ENCODE measurements at regions not wholly inside any gene's neighbourhood (a gene's known extent, or its start where the extent isn't known, plus 50 kb on each side); places are given as distances from the start of the nearest gene placed in this dataset.

DNA sequence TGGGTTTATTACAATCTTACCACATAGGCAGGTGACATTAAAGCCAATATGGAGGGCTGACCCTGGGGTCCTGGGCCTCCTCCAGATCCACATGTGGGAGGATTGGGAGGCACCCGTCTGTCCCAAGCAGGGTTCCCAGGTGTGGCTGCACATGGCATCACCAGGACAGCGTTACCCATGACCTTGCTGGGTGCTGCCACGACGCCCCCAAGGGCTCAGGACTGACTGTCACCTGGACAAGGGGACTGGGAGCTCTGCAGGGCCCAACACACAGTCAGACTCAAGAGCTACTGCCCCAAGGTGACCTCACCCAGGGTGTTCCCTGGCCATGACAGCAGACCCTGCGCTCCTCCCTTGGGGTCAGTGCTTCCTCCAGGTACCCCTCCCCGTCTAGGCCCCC lies 437.4 kb upstream of the MYT1L start:
- Mint-ChIP-seq H3K9me3 (peaks cover 63% of the 10 kb centered on the region), H3K4me1 (ENCODE audit: low read depth) (no peaks in the 10 kb centered on the region), H3K36me3 (ENCODE audit: low read depth) (0 out of 2 replicates have a peak, but pooled peaks cover 3% of the 10 kb centered on the region), H3K27ac (no peak overlapping the region), H3K27me3 (ENCODE audit: insufficient read depth) (no peaks in the 10 kb centered on the region), H3K4me3 (no peak overlapping the region)
- TF ChIP-seq, protein P1, sequence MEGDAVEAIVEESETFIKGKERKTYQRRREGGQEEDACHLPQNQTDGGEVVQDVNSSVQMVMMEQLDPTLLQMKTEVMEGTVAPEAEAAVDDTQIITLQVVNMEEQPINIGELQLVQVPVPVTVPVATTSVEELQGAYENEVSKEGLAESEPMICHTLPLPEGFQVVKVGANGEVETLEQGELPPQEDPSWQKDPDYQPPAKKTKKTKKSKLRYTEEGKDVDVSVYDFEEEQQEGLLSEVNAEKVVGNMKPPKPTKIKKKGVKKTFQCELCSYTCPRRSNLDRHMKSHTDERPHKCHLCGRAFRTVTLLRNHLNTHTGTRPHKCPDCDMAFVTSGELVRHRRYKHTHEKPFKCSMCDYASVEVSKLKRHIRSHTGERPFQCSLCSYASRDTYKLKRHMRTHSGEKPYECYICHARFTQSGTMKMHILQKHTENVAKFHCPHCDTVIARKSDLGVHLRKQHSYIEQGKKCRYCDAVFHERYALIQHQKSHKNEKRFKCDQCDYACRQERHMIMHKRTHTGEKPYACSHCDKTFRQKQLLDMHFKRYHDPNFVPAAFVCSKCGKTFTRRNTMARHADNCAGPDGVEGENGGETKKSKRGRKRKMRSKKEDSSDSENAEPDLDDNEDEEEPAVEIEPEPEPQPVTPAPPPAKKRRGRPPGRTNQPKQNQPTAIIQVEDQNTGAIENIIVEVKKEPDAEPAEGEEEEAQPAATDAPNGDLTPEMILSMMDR (IDR thresholded peaks at IDR 0.05): no peak
- DNase-seq: no peak

DNA sequence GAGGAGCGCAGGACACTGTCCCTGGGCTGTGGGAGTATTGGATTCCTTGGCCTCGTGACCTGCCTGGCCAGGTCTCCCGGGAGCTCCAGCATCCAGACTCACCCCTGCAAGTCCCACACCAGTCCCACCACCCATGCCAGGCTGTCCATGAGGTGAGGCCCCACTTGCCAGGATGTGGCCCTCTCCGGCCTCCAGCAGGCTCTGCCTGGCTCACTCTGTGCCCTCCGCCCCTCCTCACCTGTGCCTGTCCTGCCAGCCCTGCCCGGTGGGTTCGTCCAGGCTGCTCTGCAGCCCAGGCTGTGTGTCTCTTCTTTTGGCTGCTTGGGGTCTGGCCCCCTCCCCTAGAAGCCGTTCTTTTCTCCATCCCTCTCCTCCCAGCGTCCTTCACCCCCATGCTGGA lies 436.8 kb upstream of the MYT1L start:
- H3K27me3 Mint-ChIP-seq (ENCODE audit: insufficient read depth): no peaks in the 10 kb centered on the region
- no peak overlapping the region for H3K4me3 Mint-ChIP-seq
- no peaks in the 10 kb centered on the region for H3K4me1 Mint-ChIP-seq (ENCODE audit: low read depth)
- H3K27ac Mint-ChIP-seq: no peak overlapping the region
- DNase-seq: no peak
- TF ChIP-seq, protein P1 (IDR thresholded peaks at IDR 0.05): no peak
- H3K36me3 Mint-ChIP-seq (ENCODE audit: low read depth): 0 out of 2 replicates have a peak, but pooled peaks cover 3% of the 10 kb centered on the region
- H3K9me3 Mint-ChIP-seq: peaks cover 56% of the 10 kb centered on the region

DNA sequence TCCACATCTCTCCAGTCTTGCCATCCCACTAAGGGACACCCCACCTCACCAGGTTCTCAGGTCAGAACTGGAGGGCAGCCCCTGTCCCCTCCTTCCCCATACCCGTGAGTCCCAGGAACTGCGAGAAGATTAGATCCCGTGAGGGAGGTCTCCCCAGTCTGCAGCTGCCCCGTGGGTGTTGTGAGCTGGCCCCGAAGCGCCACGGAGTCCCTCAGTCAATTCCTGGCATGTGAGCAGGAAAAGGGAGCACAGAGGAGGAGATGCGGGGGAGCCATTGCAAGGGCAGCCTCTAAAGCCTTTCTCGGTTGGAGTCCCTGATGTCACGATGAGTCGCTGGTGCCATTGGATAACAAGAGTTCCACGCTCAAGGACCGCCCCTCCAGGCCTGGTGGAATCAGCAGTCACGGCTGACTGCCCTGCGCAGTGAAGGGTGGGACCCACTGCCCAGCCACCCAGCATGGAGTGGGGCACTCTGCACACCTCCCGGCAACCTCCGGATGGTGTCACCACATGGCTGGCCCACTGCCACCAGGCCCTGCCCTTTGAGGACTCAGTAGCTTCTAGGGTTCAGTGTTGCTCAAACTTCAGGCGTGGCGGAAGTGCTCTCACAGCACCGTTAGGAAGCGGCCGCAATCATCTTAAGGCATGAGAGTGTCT lies 434.9 kb upstream of the MYT1L start:
- DNase-seq: no peak
- Mint-ChIP-seq H3K27me3 (ENCODE audit: insufficient read depth) (no peaks in the 10 kb centered on the region), H3K4me3 (no peak overlapping the region), H3K27ac (no peak overlapping the region), H3K9me3 (peaks cover 50% of the 10 kb centered on the region), H3K36me3 (ENCODE audit: low read depth) (0 out of 2 replicates have a peak, but pooled peaks cover 3% of the 10 kb centered on the region), H3K4me1 (ENCODE audit: low read depth) (no peaks in the 10 kb centered on the region)
- TF ChIP-seq, protein P1 (IDR thresholded peaks at IDR 0.05): no peak

DNA sequence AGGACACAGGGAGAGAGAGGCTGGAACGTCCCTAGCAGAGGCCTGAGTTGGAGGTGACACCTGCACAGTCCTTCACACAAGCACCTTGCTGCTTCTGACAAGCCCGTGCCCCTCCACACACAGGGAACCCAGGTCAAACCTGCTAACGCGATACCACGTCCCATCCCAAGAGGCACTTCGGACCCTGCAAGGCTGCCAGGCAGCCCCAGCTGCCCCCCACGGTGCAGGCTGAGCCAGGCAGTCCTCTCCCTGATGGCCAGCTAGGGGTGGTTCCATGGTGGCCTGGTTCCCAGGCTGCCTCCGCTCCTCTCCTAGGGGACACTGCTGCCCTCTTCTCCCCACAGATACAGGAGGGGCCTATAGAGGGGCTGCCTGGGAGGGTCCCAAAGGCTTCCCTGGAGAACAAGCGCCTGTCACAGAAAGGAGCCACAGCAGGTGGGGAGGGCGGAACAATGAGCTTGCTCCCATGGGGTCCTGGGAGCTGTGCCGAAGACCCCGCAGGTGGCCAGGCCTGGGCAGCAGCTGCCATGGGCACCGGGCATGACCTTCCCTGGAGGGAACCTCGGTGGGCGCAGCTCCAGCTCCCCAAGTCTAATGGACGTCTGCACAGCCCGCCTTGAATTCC lies 434.2 kb upstream of the MYT1L start:
- Mint-ChIP-seq H3K4me1 (ENCODE audit: low read depth) (no peaks in the 10 kb centered on the region), H3K27me3 (ENCODE audit: insufficient read depth) (no peaks in the 10 kb centered on the region), H3K27ac (no peak overlapping the region), H3K36me3 (ENCODE audit: low read depth) (0 out of 2 replicates have a peak, but pooled peaks cover 3% of the 10 kb centered on the region), H3K4me3 (no peak overlapping the region), H3K9me3 (peaks cover 51% of the 10 kb centered on the region)
- no peak for DNase-seq
- TF ChIP-seq, protein P1 (IDR thresholded peaks at IDR 0.05): no peak

DNA sequence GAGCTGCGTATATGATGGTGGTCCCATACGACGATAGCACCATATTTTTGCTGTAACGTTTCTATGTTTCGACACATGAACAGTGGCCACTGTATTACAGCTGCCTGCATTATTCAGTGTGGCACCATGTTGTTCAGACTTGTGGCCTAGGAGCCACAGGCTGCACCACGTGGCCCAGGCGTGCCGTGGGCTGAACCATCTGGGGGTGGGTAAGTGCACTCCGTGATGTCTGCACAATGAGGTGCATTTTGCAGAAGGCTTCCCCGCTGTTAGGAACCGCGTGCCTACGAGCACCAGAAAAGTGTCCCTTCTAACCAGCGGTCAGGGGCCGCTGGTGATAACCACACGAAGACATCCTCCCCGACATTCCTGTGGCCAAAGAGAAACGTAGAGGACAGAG lies 433.7 kb upstream of the MYT1L start:
- no peaks in the 10 kb centered on the region for H3K27me3 Mint-ChIP-seq (ENCODE audit: insufficient read depth)
- 0 out of 2 replicates have a peak, but pooled peaks cover 3% of the 10 kb centered on the region for H3K36me3 Mint-ChIP-seq (ENCODE audit: low read depth)
- peaks cover 46% of the 10 kb centered on the region for H3K9me3 Mint-ChIP-seq
- no peaks in the 10 kb centered on the region for H3K4me1 Mint-ChIP-seq (ENCODE audit: low read depth)
- H3K4me3 Mint-ChIP-seq: no peak overlapping the region
- TF ChIP-seq, protein P1 (IDR thresholded peaks at IDR 0.05): no peak
- H3K27ac Mint-ChIP-seq: no peak overlapping the region
- no peak for DNase-seq

Measured in HFFc6 (cell line).